DMS79 (cell line): ENCODE measurements at regions not wholly inside any gene's neighbourhood (a gene's known extent, or its start where the extent isn't known, plus 50 kb on each side); places are given as distances from the start of the nearest gene placed in this dataset.

Experiments
- DNase-seq: peaks from one replicate; lab custom pipeline; 2025; lab: John Stamatoyannopoulos, UW

DNA sequence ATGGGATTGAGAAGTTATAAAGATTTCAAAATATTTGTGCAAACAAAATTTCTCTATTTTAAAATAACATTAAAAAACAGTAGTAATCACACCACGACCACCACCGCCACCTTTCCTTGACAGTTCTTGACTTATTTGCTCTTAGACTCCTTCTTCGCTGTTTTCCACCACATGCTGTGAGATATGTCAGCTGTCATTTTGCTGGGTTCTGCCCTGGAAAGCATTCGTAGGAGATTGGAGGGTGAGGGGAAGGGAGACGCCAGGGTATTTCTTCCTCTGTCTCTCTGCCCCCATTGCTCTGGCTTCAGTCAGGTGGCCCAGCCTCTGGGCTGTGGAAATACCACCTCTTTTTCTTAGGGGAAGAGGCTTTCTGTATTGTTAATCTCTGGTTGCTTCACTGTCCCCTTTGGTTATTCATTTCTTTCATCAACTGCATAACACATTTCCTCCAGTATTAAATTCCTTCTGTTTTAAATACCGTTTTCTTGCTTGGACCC lies 186.2 kb downstream of the NEDD1 start:
- no peak for DNase-seq

GRCh38 chr12:97097734-97098133 lies 190.7 kb downstream of the NEDD1 start:
- DNase-seq: no peak

DNA sequence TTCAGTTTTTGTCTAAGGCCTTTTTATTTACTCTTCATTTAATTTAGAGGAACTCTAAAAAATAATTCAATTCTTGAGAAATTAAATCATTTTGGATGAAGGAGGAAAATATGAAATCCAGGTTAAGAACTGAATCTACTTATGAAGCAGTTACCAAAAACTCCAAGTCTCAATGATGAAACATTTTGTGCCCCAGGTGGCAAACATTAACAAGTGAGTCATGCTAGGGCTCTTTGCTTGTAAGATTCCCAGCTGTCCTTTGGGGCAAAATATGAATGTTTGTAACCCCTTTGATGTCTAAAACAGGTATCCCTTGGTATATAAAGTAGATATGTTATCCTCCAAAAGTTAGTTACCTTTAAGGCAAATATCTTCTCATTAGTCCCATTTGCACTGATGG lies 202.4 kb downstream of the NEDD1 start:
- no peak for DNase-seq

- no peak for DNase-seq
These were observed 205.1 kb downstream of the NEDD1 start for GRCh38 chr12:97112136-97112535.

GRCh38 chr12:97118796-97119375 lies 211.8 kb downstream of the NEDD1 start:
- DNase-seq: no peak

- DNase-seq: no peak
These were observed 220.0 kb downstream of the NEDD1 start for GRCh38 chr12:97127061-97127460.

DNA sequence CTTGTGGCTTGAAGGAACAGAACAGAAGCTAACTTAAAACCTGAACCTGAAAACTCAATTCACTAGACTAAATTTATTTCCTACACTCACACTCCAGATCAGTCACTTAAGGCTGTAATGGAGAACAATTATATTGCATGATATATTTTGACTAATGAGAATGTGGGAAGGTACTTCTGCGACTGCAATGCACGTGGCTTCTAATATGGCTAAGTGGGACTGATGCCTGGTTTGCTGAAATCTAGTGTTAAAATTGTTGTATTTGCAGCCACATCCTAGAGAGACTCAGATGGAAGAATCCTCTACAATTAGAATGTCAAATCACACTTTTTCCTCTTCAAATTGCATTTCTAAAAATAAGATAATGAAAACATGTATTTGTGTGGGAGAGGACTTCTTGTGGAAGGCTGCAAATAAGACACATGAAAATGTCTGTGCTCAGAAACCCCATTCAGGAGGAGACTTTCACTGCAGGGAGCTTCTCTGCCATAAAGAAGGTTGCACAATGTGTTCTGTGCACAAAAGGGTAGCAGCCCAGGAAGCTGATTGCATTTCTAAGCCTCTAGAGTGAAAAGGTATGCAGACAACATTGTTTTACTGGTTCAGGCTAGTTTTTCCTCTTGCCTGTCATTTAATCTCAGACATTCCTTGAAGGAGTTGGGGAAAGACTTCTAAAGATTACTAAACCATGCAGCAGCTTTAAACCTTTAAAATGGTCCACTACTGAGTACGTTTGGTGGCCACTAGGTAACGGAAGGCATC lies 224.3 kb downstream of the NEDD1 start:
- no peak for DNase-seq

- no peak for DNase-seq
These were observed 225.2 kb downstream of the NEDD1 start for GRCh38 chr12:97132270-97132669.

GRCh38 chr12:97134495-97134894 lies 227.4 kb downstream of the NEDD1 start:
- no peak for DNase-seq

DNA sequence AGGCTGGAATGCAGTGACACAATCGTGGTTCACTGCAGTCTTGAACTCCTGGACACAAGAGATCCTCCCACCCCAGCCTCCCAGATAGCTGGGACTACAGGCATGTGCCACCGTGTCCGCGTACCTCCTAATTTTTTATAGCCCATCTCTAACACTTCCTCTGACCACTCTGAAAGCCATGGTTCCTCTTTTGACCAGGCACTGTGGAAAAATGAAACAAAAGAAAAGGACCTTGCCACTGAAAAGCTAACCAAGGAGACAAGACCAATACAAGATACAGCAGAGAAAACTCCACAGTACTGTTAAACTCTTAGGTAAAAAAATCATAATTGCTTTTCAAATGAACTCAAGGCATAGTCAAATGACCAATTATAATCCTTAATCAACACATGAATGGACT lies 233.3 kb downstream of the NEDD1 start:
- DNase-seq: no peak

DNA sequence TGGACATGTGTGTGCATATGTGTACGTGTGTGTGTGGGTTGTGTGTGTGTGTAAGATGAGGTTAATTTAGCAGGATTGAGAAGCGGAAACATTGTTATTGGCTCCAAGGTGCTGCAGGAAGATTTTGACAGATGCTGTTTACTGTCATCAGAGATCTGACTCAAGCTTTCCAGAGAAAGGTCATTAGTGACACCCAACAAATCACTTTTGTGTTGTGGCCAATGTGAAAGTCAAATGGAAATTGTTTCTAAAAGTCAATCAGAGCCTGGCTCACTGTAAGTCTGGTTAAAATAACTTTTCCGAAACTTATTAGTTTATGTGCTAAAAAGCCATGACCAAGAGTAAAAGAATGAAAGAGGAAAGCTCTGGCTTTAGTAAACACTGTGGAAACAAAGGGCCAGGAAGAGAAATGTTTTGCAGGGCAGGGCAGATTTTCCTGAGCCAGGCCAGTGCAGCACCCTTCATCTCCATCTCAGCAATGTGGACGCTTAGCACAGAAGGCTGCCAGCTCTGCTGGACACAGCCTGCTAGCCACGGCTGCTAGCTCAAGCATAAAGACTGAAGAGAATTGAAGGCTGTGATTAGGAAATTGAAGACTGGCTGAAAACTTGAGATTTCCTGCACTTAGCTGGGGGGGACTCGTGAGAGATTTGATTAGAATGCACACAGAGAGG lies 235.8 kb downstream of the NEDD1 start:
- DNase-seq: no peak

GRCh38 chr12:97148941-97149559 lies 242.0 kb downstream of the NEDD1 start:
- DNase-seq: no peak

DNA sequence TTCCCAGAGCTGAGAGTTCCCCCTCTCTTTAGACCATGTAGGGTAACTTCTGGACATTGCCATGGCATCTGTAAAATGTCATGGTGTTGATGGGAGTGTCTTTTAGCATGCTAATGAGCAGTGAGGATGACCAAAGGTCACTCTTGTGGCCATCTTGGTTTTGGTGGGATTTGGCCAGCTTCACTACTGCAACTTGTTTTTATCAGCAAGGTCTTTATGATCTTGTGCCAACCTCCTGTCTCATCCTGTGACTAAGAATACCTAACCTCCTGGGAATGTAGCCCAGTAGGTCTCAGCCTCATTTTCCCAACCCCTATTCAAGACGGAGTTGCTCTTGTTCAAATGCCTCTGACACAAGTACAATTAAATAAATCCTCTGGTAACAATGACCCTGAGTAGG lies 244.4 kb downstream of the NEDD1 start:
- DNase-seq: no peak

- DNase-seq: no peak
These were observed 252.3 kb downstream of the NEDD1 start for GRCh38 chr12:97159377-97159776.

DNA sequence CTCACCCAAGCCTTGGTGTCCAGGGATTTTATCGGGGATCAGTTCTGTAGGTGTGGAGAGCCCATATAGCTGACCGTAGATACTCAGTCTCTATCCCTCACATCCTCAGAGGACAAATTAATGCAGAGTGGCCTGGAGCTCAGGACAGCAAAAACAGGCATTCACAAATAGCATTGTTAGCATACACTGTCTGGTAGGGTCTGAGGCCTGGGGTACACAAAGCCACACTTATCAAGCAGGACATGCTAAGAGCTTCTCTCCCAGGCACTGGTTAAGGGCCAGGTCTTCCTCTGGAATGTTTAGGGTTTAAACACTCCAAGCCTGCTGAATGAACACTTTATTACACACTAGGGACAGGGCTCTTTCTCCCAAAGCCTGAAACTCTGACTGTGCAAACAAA lies 253.2 kb downstream of the NEDD1 start:
- DNase-seq: no peak

DNA sequence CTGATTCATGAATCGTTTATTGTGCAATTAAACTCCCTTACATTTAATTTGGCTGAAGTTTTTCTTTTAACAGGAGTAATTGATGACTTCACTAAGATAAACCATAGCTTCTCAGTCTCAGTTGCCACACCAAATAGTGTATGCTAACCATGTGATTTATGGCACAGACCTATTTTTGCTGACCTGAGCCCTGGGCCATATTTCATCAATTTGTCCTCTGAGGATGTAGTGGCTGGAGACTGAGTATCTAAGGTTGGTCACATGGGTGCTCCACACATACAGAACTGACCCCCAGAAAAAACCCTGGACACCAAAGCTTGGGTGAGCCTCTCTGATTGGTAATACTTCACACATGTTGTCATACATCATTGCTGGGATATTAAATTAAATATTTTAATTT lies 255.1 kb downstream of the NEDD1 start:
- no peak for DNase-seq

GRCh38 chr12:97164936-97165335 lies 257.9 kb downstream of the NEDD1 start:
- DNase-seq: no peak

- no peak for DNase-seq
These were observed 260.5 kb downstream of the NEDD1 start for GRCh38 chr12:97167598-97167997.

DNA sequence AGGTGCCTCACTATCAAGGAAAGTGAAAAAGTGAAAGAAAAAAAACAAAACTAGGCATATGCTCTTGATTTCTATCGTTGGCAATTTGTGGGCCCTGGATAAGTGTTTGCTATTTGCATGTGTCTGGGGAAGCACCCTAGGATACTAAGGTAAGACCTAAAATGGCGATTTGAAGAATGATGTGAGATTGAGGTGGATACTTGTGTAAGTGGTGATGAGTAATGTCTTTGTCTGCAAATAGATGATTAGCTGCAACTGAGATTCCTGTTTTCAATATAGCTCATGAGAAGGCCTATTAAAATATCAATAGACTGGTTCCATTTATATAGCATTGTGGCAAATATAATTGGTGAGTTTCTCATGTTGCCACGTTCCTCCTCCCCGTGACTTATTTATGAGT lies 261.7 kb downstream of the NEDD1 start:
- no peak for DNase-seq

DNA sequence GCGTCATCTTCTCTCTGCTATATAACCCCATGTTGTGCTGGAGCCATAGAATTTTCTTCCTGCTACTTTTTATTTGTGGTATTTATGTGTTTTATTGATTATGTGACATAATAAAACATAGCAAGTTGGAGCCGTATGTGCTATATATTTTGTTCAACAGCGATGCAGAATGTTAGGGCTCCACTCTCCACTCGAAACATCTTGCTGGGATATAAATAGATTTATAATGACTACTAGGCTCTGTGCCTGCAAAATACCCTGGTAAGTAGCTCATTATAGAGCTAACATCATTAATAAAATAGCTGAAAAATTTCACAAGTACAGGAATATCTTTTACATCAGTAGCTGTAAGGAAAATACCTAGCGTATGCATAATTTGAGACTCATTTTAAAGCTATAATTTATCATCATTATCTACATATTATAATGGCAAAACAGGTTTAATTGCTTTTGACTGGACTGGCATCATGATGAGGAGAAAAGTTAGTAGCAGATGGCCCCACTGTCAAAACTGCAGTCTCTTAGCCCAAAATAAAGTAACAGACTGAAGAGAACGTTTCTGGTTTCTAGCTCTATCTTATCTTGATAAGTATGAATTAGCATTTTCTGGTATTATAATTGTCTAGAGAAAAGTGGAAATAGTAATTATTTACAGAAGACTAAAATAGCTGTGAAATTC lies 263.0 kb downstream of the NEDD1 start:
- no peak for DNase-seq

- DNase-seq: no peak
These were observed 266.8 kb downstream of the NEDD1 start for GRCh38 chr12:97173688-97174410.

GRCh38 chr12:97177481-97177880 lies 270.4 kb downstream of the NEDD1 start:
- no peak for DNase-seq
